ES-I3 (cell line): ENCODE measurements at regions not wholly inside any gene's neighbourhood (a gene's known extent, or its start where the extent isn't known, plus 50 kb on each side); places are given as distances from the start of the nearest gene placed in this dataset.
"Not testable (repeated sequence)": the region's sequence is repeated elsewhere in the genome, so short reads cannot be mapped to it uniquely, and the experiment has no call there.

Source experiments
- H3K36me3 ChIP-seq: 2 replicates; pipeline ENCODE4 v1.6.1; 2013; ENCODE audit warnings: mild to moderate bottlenecking, low read length, control low read depth, moderate library complexity; ENCODE audit not compliant: insufficient read depth
- H3K4me1 ChIP-seq: 2 replicates; pipeline ENCODE4 v1.6.1; 2013; ENCODE audit warnings: mild to moderate bottlenecking, control low read depth, low read length; ENCODE audit not compliant: insufficient read depth
- H3K9ac ChIP-seq: 2 replicates; pipeline ENCODE4 v1.6.1; 2013; ENCODE audit warnings: low read depth, mild to moderate bottlenecking, low read length, moderate library complexity
- H3K9me3 ChIP-seq: 2 replicates; pipeline ENCODE4 v1.6.1; 2013; ENCODE audit warnings: mild to moderate bottlenecking, low read length, moderate library complexity; ENCODE audit not compliant: control insufficient read depth, insufficient read depth

DNA sequence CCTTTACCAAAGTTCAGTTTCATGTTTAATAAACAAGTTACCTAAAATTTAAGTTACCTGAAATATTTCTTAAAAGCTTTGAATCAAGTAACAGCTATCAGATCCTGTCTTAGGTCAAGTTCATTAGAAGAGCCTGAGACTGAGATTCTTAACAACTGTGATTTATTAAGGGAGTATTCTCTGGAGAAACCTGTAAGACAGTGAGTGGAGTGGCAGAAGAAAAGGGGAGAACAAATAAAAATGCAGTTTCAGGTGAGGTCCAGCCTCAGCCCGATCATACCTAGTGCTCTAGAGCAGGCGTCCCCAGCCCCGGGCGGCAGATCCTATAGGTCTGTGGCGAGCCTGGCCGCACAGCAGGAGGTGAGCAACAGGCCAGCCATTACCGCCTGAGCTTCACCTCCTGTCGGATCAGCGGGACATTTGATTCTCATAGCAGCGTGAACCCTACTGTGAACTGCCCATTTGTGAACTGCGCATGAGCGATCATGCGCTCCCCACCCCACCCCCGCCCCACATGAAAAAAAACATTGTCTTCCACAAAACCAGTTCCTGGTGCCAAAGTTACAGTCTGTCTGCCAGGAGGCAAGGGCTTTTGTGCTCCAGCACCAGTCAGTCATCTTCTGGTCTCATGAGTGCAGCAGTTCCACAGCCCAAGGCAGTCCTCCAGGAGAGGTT is 59.2 kb upstream of the ADGRB3 start:
- H3K9me3 ChIP-seq = 0 out of 2 replicates have a peak, but pooled peaks cover 4% of the 10 kb centered on the region
- H3K36me3 ChIP-seq = no peaks in the 10 kb centered on the region
- peak overlapping the region; percentile 27; the same call in 1 of the 2 replicates for H3K9ac ChIP-seq
- no peaks in the 10 kb centered on the region for H3K4me1 ChIP-seq

DNA sequence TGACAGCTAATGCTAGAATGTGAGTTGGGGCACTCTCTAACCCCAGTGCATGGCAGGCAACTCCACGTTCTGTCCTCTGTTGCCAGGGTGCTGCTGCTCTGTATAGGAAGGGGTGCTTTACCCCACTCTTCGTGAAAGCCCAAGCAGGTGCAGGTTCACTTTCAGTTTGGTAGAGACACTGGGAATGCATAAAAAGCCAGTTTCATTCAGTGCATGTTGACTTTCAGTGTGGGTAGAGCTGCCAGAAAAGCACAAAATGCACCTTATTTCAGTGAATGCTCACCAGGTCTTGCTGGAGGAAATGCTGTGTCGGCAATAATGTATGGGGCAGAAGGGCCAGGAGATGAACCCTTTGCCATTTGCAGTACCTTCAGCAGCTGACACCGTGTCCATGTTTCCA is 62.1 kb upstream of the ADGRB3 start:
- Histone ChIP-seq H3K36me3 (no peaks in the 10 kb centered on the region), H3K4me1 (no peaks in the 10 kb centered on the region), H3K9ac (no peak overlapping the region), H3K9me3 (0 out of 2 replicates have a peak, but pooled peaks cover 4% of the 10 kb centered on the region)

DNA sequence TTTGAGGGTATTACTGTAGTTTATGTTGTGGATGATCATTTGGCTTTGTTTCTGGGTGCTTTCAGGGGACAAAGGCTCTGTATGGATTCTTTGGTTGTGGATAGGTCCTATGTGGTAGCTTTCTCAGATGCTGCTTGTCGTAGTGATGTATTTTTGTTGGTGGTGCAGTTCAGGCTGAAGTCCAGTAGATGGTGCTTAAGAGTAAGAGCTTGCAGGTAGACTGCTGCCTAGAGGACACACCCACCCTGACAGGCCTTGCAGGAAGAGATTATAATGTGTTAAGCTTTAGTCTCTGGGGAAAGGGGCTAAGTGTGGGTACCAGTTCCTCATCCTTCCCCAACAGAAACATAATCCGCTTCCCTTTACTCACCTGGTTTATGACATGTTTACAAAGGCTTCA is 62.6 kb upstream of the ADGRB3 start:
- Histone ChIP-seq H3K9me3 (0 out of 2 replicates have a peak, but pooled peaks cover 4% of the 10 kb centered on the region), H3K4me1 (no peaks in the 10 kb centered on the region), H3K36me3 (no peaks in the 10 kb centered on the region), H3K9ac (no peak overlapping the region)

DNA sequence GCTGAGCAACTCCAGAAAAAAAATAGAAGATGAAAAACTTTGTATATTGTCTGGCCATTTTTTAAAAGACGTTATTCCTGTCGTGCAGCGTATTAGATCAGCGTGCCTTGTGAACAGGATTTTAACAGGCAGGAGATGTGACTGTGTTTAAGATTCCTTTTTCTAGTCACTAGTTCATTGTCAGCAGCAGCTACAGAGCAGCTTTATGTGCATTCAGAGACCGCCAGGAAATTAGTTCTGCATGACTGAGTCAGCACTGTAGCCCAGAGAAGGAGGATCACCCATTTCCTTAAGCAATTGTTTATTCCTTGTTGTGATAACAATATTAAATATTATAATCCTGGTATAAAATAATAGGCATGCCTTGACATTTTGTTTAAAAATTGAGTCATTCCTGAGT is 75.4 kb upstream of the ADGRB3 start:
- Histone ChIP-seq H3K9ac (peak overlapping the region; percentile 14; the same call in 1 of the 2 replicates), H3K36me3 (no peaks in the 10 kb centered on the region), H3K9me3 (no peaks in the 10 kb centered on the region), H3K4me1 (peaks cover 7% of the 10 kb centered on the region; the same call in 1 of the 2 replicates)

DNA sequence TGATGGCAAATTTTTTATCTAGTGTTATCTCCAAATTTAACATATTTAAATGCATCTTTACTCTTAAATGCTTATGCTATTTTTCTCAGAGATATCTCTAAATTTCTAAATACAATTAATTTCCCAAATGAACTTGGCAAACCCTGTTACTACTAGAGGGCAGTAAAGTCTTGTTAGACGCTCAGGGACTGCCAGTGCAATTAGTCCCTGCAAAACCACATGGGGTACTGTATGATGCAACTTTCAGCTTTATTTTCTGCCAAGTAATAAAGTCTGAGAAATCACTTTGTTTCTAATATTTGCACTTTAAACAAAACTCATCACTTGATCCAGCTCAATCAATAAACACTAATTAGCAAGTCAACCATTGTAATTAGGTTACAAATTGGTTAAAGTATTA is 76.0 kb upstream of the ADGRB3 start:
- no peaks in the 10 kb centered on the region for H3K36me3 ChIP-seq
- peaks cover 7% of the 10 kb centered on the region; the same call in 1 of the 2 replicates for H3K4me1 ChIP-seq
- H3K9me3 ChIP-seq = no peaks in the 10 kb centered on the region
- H3K9ac ChIP-seq = peak overlapping the region; percentile 14; the same call in 1 of the 2 replicates

DNA sequence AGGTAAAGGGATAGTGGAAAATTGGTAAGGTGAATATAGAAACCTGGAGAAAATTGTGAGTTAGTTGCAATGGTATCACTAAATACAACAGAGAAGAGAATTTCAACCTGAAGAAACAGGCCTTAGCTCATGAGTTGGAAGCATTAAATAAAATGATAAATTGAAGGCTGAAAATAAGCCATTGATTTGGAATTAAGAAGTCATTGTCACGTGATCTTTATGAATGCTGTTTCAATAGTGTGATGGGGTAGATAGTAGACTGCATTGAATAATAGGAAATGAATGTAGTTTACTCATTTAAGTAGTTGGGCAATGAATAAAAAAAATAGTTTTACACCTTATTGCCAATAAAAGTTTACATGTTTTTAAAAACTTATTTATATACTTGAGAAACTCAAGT is 88.5 kb upstream of the ADGRB3 start:
- Histone ChIP-seq H3K36me3 (no peaks in the 10 kb centered on the region), H3K9me3 (no peaks in the 10 kb centered on the region), H3K9ac (no peak overlapping the region), H3K4me1 (no peaks in the 10 kb centered on the region)

DNA sequence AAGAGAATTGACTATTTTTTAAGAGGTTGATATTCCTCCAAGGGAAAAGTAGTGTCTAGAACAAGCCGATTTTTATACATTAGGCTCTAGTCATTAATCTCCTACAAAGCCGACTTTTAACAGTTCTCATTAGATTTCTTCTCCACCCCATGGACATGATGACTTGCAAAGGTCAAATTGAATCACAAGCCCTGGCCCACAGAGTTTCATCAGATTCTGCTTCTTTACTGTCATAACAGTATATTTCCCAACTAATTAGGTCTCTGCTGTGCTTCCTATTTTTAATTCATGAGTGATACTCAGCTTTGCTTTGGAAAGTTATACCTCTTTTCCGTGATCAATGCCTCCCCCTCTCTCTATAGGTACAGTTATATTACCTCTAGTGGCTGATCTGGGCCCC is 90.6 kb upstream of the ADGRB3 start:
- no peaks in the 10 kb centered on the region for H3K9me3 ChIP-seq
- H3K9ac ChIP-seq = no peak overlapping the region
- no peaks in the 10 kb centered on the region for H3K4me1 ChIP-seq
- H3K36me3 ChIP-seq = no peaks in the 10 kb centered on the region

DNA sequence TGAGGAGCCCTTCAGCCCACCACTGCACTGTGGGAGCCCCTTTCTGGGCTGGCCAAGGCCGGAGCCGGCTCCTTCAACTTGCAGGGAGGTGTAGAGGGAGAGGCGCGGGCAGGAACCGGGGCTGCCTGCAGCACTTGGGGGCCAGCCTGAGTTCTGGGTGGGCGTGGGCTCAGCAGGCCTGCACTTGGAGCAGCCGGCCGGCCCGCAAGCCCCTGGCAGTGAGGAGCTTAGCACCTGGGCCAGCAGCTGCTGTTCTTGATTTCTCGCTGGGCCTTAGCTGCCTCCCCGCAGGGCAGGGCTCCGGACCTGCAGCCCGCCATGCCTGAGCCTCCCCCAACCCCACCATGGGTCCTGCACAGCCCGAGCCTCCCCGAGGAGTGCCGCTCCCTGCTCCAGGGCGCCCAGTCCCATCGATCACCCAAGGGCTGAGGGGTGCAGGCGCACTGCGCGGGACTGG is 101.7 kb upstream of the ADGRB3 start:
- Histone ChIP-seq H3K9ac (no peak overlapping the region), H3K4me1 (no peaks in the 10 kb centered on the region), H3K36me3 (no peaks in the 10 kb centered on the region), H3K9me3 (no peaks in the 10 kb centered on the region)

DNA sequence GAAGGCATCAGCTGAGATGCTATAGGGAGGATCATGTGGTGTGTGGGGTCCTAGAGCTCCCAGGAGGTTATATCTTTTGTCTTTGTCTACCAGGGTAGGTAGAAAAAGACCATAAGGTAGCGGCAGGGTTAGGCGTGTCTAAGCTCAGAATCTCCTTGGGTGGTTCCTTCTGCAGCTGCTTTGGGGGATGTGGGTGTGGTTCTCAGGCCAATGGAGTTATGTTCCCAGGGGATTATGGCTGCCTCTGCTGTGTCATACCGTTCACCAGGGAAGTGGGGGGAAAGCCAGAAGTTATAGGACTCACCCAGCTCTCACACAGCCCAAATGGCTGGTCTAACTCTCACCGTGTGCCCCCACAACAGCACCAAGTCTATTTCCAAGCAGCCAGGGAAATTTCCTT is 107.4 kb upstream of the ADGRB3 start:
- no peak overlapping the region for H3K9ac ChIP-seq
- H3K4me1 ChIP-seq = no peaks in the 10 kb centered on the region
- H3K9me3 ChIP-seq = no peaks in the 10 kb centered on the region
- no peaks in the 10 kb centered on the region for H3K36me3 ChIP-seq

DNA sequence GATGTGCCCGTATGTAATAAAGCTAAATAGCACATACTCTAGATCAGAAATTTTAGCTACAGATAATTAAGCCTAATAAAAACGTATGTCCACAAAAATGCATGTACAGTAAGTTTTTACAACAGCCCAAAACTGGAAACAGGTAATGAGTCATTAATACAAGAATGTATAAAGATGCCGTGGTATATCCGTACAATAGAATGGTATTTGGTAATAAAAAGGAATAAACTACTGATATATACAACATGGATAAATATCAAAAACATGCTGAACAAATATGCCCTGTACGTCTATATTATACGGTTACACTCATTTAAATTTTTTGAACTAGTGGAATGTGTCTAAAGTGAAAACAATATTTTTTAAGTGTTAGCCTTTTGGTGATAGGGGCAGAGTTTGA is 128.2 kb upstream of the ADGRB3 start:
- Histone ChIP-seq H3K4me1 (no peaks in the 10 kb centered on the region), H3K36me3 (no peaks in the 10 kb centered on the region), H3K9ac (no peak overlapping the region), H3K9me3 (no peaks in the 10 kb centered on the region)

DNA sequence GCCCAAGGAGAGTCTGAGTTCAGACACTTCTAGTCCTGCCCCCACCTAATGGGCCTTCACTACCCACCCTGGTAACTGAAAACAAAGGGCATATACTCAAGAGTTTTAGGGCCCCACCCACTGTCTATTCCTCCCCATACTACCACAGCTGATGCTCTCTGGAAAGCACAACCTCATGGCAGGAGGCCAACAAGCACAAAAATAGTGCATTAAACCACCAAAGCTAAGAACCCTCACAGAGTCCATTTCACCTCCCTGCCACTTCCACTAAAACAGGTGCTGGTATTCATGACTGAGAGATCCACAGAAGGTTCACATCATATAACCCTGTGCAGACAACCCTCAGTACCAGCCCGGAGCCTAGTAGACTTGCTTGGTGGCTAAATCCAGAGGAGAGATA is 132.1 kb upstream of the ADGRB3 start:
- Histone ChIP-seq H3K9ac (no peak overlapping the region), H3K9me3 (no peaks in the 10 kb centered on the region), H3K36me3 (no peaks in the 10 kb centered on the region), H3K4me1 (no peaks in the 10 kb centered on the region)

DNA sequence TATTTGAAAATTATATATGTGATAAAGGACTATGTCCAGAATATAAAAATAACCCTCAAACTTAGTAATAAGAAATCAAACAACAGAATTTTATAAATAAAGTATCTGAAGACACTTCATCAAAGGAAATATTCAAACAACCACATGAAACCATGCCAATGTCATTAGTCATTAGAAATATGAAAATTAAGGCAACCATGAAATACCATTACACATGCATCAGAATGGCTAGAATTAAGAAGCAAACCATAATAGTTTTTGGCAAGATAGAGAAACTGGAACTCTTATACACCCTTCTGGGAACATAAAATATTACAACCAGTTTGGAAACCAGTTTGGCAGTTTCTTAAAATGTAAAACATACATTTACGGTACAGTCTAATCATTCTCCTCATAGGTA is 137.2 kb upstream of the ADGRB3 start:
- no peaks in the 10 kb centered on the region for H3K4me1 ChIP-seq

DNA sequence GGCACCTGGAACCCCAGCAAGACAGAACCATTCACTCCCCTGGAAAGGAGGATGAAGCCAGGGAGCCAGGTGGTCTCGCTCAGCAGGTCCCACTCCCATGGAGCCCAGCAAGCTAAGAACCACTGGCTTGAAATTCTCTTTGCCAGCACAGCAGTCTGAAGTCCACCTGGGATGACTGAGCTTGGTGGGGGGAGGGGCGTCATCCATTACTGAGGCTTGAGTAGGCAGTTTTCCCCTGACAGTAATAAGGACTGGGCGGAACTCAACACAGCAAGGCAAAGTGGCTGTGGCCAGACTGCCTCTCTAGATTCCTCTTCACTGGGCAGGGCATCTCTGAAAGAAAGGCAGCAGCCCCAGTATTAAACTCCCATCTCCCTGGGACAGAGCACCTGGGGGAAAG is 140.2 kb upstream of the ADGRB3 start:
- H3K36me3 ChIP-seq, H3K9ac ChIP-seq, H3K9me3 ChIP-seq, H3K4me1 ChIP-seq: not testable (repeated sequence)

More for the DNA sequence above, 137.2 kb upstream of the ADGRB3 start:
- Histone ChIP-seq H3K9me3 (no peaks in the 10 kb centered on the region), H3K36me3 (no peaks in the 10 kb centered on the region), H3K9ac (no peak overlapping the region)

DNA sequence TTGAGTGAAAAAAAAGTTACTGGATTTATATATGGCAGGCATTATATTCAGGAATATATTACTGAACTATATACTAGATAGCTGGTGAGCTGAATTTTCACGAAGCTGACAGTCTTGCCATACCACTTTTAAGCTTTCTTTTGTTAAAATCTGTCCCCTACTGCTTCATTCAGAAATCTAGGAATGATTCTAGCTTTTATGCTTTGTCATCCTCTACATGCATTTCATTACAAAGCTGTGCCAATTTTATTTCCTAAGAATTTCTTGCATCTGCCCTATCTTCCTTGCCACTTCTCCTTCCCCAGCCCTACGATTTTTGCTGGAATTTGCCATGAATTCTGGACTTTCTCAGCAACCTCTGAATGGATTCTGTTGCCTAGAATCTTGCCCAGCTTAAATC is 158.5 kb upstream of the ADGRB3 start:
- Histone ChIP-seq H3K36me3 (no peaks in the 10 kb centered on the region), H3K9ac (no peak overlapping the region), H3K4me1 (peaks cover 6% of the 10 kb centered on the region; the same call in 1 of the 2 replicates), H3K9me3 (no peaks in the 10 kb centered on the region)

DNA sequence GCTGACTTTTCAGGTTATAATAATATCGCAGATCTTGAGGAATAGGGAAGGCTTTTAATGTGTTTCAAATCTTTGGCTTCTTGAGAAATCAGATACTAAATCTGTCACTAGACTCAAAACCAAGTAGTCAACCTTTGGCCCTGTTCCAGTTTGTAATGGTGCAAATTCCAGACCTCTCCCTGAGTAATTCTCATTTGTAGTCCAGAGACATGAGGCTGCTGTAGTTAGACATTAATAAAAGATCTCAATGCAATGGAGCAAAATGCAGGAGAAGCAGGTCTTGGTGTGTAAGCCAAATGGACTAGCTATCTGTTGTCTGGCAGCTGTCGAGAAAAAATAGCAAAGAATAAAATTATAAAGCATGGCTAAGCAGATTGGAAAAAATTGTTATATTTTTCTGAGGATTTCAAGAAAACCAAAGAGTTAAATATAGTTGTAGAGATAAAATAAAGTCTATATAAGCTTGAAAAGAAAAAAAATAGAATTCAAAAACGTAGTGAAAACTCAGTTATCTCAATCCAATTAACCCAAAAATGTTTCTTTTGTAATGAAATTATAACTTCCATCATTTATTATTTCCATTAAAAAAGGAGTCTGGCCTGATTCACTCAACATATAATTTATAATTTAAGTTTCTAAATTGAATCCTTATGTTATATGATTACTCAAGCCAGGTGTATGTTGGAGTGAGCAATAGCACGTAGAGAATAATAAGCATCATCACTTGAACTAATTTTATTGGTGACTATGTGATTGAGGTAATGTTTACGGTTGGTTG is 161.5 kb upstream of the ADGRB3 start:
- H3K4me1 ChIP-seq = peaks cover 6% of the 10 kb centered on the region; the same call in 1 of the 2 replicates
- H3K9me3 ChIP-seq = no peaks in the 10 kb centered on the region
- H3K36me3 ChIP-seq = no peaks in the 10 kb centered on the region
- H3K9ac ChIP-seq = no peak overlapping the region
